SK-N-SH treated with all-trans-retinoic acid at 6 μM for 48 hours (cell line): ENCODE measurements at regions not wholly inside any gene's neighbourhood (a gene's known extent, or its start where the extent isn't known, plus 50 kb on each side); places are given as distances from the start of the nearest gene placed in this dataset.

Experiments used
- ARNTL ChIP-seq: fragments of 450-650 bp; formaldehyde crosslinking; IDR thresholded peaks from 2 replicates; pipeline ENCODE4 v1.5.0; 2020; ENCODE audit warnings: low read depth, mild to moderate bottlenecking, moderate library complexity, borderline replicate concordance
- PPARA ChIP-seq: fragments of 250-450 bp; sonication (Bioruptor Pico); IDR thresholded peaks from 2 replicates; pipeline ENCODE4 v1.5.0; 2020; ENCODE audit warnings: mild to moderate bottlenecking, borderline replicate concordance
- TCF4 ChIP-seq: fragments of 250-450 bp; sonication (Bioruptor Pico); IDR thresholded peaks from 2 replicates; pipeline ENCODE4 v1.8.0; 2021; ENCODE audit warnings: mild to moderate bottlenecking, moderate library complexity, borderline replicate concordance
- ZC3H10 ChIP-seq: fragments of 250-450 bp; sonication (Bioruptor Pico); IDR thresholded peaks from 2 replicates; pipeline ENCODE4 v1.5.1; 2021; ENCODE audit warnings: mild to moderate bottlenecking, moderate library complexity
- ZFP3 ChIP-seq: fragments of 250-450 bp; sonication (Bioruptor Pico); IDR thresholded peaks from 2 replicates; pipeline ENCODE4 v1.5.0; 2020; ENCODE audit warnings: mild to moderate bottlenecking, moderate library complexity
- ZNF565 ChIP-seq: fragments of 450-650 bp; formaldehyde crosslinking; conservative IDR thresholded peaks from 2 replicates; pipeline ENCODE4 v1.5.0; 2020; ENCODE audit warnings: low read depth, mild to moderate bottlenecking, moderate library complexity
- TF ChIP-seq, protein P1 (sequence below): fragments of 250-450 bp; sonication (Bioruptor Pico); IDR thresholded peaks from 2 replicates; pipeline ENCODE4 v1.5.0; 2020; ENCODE audit warnings: mild to moderate bottlenecking, moderate library complexity

DNA sequence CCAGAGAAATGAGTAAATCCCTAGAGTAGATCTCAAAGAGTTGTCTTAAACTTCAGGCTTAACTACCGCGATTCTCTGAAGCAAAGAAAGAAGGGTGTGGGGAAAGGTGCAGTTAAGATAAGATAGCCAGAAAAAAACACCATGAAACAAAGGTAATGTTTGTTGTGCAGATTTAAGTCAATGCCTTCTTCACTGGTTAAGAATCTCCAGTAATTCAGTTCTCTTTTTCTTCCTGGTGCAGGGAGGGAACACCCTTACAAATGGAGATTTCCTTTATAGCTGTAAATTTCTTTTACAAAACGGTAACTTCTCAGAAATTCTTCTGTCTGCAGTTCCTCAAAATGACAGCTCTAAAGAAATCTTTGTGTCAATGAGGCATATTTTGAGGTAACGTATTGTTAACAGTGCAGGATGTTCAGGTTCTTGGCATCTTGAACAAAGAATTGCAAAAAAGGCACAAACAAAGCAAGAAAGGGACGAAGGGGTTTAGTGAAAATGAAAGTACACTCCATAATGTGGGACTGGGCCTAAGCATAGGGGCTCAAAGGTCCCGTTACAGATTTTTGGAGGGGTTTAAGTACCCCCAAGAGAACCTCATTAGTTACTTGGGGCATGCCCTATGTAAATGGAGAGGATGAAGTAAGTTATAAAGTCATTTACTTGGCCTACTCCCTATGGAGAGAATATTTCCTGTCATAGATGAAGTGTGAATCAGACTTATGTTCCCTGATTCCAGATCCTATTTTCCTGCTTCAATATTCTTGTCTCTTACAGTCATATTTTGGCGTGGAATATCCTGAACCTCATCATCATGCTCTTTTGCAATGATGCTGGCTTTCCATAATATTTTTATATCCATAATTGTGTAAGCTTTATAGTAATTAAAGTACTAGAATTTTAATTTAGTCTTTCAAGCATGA lies 492.0 kb downstream of the PCDH11X start:
- TF ChIP-seq TCF4 (no peak), ZFP3 (CRISPR knock-in tag) (no peak), PPARA (CRISPR knock-in tag) (no peak), ARNTL (CRISPR knock-in tag) (no peak), ZC3H10 (no peak), ZNF565 (CRISPR knock-in tag) (no peak)
- TF ChIP-seq, protein P1, sequence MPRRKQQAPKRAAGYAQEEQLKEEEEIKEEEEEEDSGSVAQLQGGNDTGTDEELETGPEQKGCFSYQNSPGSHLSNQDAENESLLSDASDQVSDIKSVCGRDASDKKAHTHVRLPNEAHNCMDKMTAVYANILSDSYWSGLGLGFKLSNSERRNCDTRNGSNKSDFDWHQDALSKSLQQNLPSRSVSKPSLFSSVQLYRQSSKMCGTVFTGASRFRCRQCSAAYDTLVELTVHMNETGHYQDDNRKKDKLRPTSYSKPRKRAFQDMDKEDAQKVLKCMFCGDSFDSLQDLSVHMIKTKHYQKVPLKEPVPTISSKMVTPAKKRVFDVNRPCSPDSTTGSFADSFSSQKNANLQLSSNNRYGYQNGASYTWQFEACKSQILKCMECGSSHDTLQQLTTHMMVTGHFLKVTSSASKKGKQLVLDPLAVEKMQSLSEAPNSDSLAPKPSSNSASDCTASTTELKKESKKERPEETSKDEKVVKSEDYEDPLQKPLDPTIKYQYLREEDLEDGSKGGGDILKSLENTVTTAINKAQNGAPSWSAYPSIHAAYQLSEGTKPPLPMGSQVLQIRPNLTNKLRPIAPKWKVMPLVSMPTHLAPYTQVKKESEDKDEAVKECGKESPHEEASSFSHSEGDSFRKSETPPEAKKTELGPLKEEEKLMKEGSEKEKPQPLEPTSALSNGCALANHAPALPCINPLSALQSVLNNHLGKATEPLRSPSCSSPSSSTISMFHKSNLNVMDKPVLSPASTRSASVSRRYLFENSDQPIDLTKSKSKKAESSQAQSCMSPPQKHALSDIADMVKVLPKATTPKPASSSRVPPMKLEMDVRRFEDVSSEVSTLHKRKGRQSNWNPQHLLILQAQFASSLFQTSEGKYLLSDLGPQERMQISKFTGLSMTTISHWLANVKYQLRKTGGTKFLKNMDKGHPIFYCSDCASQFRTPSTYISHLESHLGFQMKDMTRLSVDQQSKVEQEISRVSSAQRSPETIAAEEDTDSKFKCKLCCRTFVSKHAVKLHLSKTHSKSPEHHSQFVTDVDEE (CRISPR knock-in tag), result no peak
